Choroid plexus epithelial cell (primary cell): ENCODE measurements at regions not wholly inside any gene's neighbourhood (a gene's known extent, or its start where the extent isn't known, plus 50 kb on each side); places are given as distances from the start of the nearest gene placed in this dataset.
A peak's percentile ranks its signal among the peaks of the same experiment; 100 is the strongest.

Experiments
- DNase-seq: peaks from one replicate; pipeline ENCODE4 v3.0.0-alpha.2; 2010; ENCODE audit warnings: low read depth
- H3K4me3 ChIP-seq: 2 replicates; pipeline ENCODE4 v1.5.1; 2011; ENCODE audit warnings: low read depth, mild to moderate bottlenecking, control low read depth, low read length, moderate library complexity
- CTCF ChIP-seq: conservative IDR thresholded peaks from 2 replicates; pipeline ENCODE4 v1.5.1; 2011; ENCODE audit warnings: low read depth, mild to moderate bottlenecking, control low read depth, inconsistent platforms, low read length, moderate library complexity

- no peak for TF ChIP-seq CTCF
- DNase-seq = no peak
- no peak overlapping the region for H3K4me3 ChIP-seq
Measured at GRCh38 chr1:193749868-193750267, 563.5 kb upstream of the B3GALT2 start.

GRCh38 chr1:193747579-193747978 is 561.2 kb upstream of the B3GALT2 start:
- DNase-seq = peak; percentile 77
- TF ChIP-seq CTCF = no peak
- no peak overlapping the region for H3K4me3 ChIP-seq

GRCh38 chr1:193741228-193741627 is 554.8 kb upstream of the B3GALT2 start:
- TF ChIP-seq CTCF = no peak
- no peak for DNase-seq
- H3K4me3 ChIP-seq = no peak overlapping the region

GRCh38 chr1:193740762-193741161 is 554.3 kb upstream of the B3GALT2 start:
- no peak for TF ChIP-seq CTCF
- H3K4me3 ChIP-seq = no peak overlapping the region
- DNase-seq = no peak

- no peak overlapping the region for H3K4me3 ChIP-seq
- no peak for TF ChIP-seq CTCF
- no peak for DNase-seq
Measured at GRCh38 chr1:193736507-193736906, 550.1 kb upstream of the B3GALT2 start.

GRCh38 chr1:193733674-193734073 is 547.3 kb upstream of the B3GALT2 start:
- H3K4me3 ChIP-seq = no peak overlapping the region
- DNase-seq = no peak
- no peak for TF ChIP-seq CTCF

GRCh38 chr1:193730017-193730416 is 543.6 kb upstream of the B3GALT2 start:
- H3K4me3 ChIP-seq = no peak overlapping the region
- peak; percentile 84 for DNase-seq
- TF ChIP-seq CTCF = no peak
